SU-DHL-6 (cell line): ENCODE measurements at regions not wholly inside any gene's neighbourhood (a gene's known extent, or its start where the extent isn't known, plus 50 kb on each side); places are given as distances from the start of the nearest gene placed in this dataset.

ENCODE experiments used
- CTCF ChIP-seq: fragments of 200-600 bp; sonication (generic); IDR thresholded peaks from one replicate; pipeline ENCODE4 v1.5.1; 2017; ENCODE audit warnings: antibody characterized with exemption, mild to moderate bottlenecking, low read length, moderate library complexity; ENCODE audit not compliant: insufficient read depth, poor library complexity, severe bottlenecking
- EZH2phosphoT487 ChIP-seq: fragments of 200-600 bp; sonication (generic), shearing (Covaris generic); conservative IDR thresholded peaks from 2 replicates; pipeline ENCODE4 v1.6.1; 2018; ENCODE audit warnings: mild to moderate bottlenecking, antibody characterized with exemption, low read length, moderate library complexity, mixed read lengths

DNA sequence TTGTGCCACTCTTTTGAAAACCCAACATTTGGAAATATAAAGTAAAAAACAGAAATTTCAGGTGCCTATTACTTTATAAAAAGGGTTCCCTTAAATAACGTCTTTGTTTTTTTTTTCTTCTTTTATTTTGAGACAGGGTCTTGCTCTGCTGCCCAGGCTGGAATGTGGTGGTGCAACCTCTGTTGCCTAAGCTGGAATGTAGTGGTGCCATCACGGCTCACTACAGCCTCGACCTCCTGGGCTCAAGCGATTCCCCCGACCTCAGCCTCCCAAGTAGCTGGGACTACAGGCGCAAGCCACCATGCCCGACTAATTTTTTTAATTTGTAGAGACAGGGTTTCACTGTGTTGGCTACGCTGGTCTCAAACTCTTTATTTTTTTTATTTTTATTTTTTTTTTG is 110.2 kb upstream of the HNRNPU start:
- TF ChIP-seq CTCF (no peak), EZH2phosphoT487 (no peak)
